ENCODE measurements at regions not wholly inside any gene's neighbourhood (a gene's known extent, or its start where the extent isn't known, plus 50 kb on each side); places are given as distances from the start of the nearest gene placed in this dataset.

DNA sequence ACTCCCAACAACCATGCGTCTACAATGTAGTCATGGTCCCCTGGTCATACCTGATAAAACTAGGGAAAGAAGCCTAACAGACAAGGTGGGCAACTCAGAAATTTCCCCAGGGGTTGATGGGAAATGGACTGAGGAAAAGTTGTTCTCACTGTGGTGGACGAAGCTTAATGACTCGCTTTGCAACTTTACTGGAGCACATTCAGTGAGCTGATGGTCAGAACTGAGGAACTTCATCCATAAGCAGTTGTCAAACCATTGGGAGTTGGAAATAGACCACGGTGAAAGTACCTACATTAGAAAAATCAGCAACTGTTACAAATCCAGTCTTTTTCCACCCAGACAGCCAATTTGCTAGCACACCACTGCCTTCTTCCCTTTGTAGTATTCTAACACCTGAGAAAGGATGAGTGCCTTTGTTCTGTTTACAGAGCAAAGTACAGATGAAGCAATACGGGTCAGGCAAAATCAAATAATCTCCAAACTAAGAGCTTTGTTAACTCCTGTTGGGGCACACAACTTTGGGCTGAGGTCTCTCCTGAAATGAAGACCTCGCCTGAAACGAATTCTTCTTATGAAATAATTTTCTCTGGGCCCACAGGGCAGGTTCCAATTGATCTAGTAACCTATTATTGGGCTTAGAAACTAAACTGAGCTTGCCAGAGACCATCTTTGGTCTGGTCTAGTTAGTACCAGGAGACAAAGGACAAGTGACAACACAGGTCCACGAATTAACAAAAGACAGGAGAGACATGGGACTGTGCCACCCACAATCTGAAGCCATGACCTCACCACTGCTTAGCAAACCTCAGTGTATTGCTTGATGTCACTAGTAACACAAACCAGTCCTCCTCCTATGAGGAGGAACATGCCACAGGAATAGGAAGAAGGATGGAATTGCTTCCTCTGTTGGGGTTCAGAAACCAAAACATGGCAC, 58.9 kb upstream of the NFKB1 start:
- DNase-seq, result no peak

GRCh38 chr4:102444752-102445151, 56.4 kb upstream of the NFKB1 start:
- DNase-seq, result no peak

DNA sequence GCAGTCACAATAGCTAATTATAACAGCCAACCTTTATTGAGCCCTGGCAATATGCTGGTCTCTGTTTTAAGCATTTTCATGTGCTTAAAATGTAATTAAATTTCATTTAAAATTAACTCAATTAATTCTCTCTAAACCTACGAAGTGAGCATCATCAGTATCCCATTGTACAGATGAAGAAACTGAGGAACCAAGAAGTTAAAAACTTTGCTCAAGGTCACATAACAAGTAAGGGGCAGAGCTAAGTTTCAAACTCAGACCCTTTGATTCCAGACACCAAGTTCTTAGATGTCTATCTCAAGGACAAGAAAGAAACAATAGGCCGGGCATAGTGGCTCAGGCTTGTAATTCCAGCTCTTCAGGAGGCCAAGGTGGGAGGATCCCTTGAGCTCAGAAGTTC, 55.9 kb upstream of the NFKB1 start:
- no peak for DNase-seq

GRCh38 chr4:102447413-102447812, 53.7 kb upstream of the NFKB1 start:
- DNase-seq, result no peak

DNA sequence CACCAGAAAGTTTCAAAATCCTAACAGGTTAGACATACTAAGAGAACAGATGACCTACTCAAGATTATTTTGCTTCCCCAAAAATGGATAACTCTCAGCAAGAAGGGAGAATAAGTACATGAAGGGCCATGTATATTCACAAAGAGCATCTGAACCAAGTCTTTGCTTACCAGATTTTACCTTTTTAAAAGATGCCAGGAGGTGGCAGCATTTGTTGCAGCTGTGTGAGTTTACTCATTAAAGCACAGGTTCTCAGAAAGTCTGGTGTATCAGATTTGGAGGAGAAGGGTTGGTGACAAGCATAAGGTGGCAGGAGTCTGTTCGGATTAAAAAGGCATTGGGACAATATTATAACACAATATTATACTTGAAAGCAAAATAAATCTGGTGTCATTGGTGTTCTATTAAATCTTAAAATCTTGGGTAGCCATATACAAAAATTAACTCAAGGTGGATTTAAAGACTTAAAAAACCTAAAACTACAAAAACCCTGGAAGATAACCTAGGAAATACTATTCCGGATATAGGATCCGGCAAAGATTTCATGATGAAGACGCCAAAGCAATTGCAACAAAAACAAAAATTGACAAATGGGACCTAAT, 51.3 kb upstream of the NFKB1 start:
- no peak for DNase-seq

- DNase-seq, result no peak
Observed at GRCh38 chr4:102451266-102451665, 49.9 kb upstream of the NFKB1 start.
